ENCODE measurements at regions not wholly inside any gene's neighbourhood (a gene's known extent, or its start where the extent isn't known, plus 50 kb on each side); places are given as distances from the start of the nearest gene placed in this dataset.

DNA sequence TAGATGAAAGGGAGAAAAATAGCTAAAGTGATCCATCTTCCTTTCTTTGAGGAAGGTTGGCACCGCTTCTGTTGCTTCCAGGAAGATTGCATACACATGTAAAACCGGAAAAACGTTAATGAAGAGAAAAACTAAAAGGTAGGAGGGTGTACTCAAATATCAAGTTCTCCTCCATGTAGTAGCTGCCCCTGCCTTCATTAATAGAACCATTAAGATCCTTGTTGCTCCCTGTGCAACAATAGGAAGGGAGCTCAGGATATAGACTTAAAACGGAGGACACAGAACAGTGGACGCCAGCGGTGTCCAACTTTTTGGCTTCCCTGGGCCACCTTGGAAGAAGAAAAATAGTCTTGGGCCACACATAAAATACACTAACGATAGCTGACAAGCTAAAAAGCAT lies 118.9 kb downstream of the TMEM174 start:
- no peak for TF ChIP-seq POLR2AphosphoS5 (IDR thresholded peaks at IDR 0.05; ENCODE audit: insufficient read depth in 1 of 2, low read depth in 1 of 2)
- TF ChIP-seq, protein P1, sequence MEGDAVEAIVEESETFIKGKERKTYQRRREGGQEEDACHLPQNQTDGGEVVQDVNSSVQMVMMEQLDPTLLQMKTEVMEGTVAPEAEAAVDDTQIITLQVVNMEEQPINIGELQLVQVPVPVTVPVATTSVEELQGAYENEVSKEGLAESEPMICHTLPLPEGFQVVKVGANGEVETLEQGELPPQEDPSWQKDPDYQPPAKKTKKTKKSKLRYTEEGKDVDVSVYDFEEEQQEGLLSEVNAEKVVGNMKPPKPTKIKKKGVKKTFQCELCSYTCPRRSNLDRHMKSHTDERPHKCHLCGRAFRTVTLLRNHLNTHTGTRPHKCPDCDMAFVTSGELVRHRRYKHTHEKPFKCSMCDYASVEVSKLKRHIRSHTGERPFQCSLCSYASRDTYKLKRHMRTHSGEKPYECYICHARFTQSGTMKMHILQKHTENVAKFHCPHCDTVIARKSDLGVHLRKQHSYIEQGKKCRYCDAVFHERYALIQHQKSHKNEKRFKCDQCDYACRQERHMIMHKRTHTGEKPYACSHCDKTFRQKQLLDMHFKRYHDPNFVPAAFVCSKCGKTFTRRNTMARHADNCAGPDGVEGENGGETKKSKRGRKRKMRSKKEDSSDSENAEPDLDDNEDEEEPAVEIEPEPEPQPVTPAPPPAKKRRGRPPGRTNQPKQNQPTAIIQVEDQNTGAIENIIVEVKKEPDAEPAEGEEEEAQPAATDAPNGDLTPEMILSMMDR (IDR thresholded peaks at IDR 0.05) = no peak
- no peak for TF ChIP-seq POLR2A (IDR thresholded peaks at IDR 0.05)
